ENCODE measurements at regions not wholly inside any gene's neighbourhood (a gene's known extent, or its start where the extent isn't known, plus 50 kb on each side); places are given as distances from the start of the nearest gene placed in this dataset.
"Not testable (repeated sequence)": the region's sequence is repeated elsewhere in the genome, so short reads cannot be mapped to it uniquely, and the experiment has no call there.

DNA sequence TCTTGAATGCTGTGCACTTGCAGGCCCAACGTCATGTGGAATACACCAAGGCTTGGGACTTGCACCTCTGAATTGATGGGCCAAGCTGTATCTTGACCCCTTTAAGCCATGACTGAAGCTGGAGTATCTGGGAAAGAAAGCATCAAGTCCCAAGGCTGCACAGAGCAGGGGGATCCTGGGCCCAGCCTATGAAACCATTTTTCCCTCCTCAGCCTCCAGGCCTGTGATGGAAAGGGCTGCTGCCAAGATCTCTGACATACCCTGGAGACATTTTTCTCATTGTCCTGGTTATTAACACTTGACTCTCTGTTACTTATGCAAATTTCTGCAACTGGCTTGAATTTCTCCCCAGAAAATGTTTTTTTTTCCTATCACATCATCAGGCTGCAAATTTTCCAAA, 174.0 kb upstream of the SNX2 start:
- WGBS = 84% methylated on average over 1 of the region's 1 CpG
- Histone ChIP-seq H3K27ac (ENCODE audit: low read length) (no peak overlapping the region), H3K9me3 (ENCODE audit: control insufficient read depth, low read length) (no peaks in the 10 kb centered on the region), H3K27me3 (ENCODE audit: control insufficient read depth, insufficient read depth) (no peaks in the 10 kb centered on the region), H3K4me1 (ENCODE audit: control insufficient read depth, insufficient read depth, low read length) (no peaks in the 10 kb centered on the region), H3K4me3 (ENCODE audit: low read length) (no peak overlapping the region)
- ATAC-seq = no peak
- no peak for DNase-seq
- intact Hi-C loops (cut with DNase I) = no loop called here

DNA sequence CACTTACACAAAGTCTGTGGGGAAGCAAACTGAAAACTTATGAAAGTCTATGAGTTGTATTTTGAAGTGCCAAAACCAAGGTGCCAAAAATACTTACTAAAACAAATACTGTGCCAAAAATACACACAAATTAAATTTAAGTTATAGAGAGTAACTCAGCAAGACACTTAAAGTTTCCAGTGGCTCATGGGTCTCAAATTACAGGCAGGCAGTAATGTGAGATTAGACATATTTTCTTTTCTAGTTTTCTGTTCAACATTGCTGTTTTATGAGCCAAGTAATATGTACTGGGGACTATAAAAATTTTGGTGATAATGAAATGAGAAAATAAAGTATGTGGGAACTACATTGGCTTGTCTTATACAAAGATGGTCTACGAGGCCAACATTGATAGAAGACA, 172.2 kb upstream of the SNX2 start:
- ATAC-seq (no peak), DNase-seq (no peak)
- 57% methylated on average over 1 of the region's 1 CpG for WGBS
- no peak overlapping the region for H3K4me3 ChIP-seq (ENCODE audit: low read length)
- no peaks in the 10 kb centered on the region for H3K9me3 ChIP-seq (ENCODE audit: control insufficient read depth, low read length)
- H3K27me3 ChIP-seq (ENCODE audit: control insufficient read depth, insufficient read depth) = no peaks in the 10 kb centered on the region
- no peaks in the 10 kb centered on the region for H3K4me1 ChIP-seq (ENCODE audit: control insufficient read depth, insufficient read depth, low read length)
- intact Hi-C loops (cut with DNase I) = no loop called here
- no peak overlapping the region for H3K27ac ChIP-seq (ENCODE audit: low read length)

DNA sequence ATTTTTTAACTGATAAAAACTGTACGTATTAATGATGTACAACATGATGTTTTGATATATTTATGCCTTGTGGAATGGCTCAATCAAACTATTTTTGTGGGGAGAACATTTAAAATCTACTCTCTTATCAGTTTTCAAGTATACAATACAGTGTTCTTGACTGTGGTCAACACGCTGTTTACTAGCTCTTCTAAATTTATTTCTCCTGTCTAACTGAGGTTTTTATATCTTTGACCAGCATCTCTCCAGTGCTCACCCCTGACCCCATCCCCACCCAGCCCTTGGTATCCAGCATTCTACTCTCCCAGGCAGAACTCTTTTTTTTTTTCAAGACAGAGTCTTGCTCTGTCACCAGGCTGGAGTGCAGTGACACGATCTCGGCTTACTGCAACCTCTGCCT, 169.6 kb upstream of the SNX2 start:
- 85% methylated on average over 4 of the region's 4 CpGs for WGBS
- intact Hi-C loops (cut with DNase I) = no loop called here
- H3K27me3 ChIP-seq (ENCODE audit: control insufficient read depth, insufficient read depth) = no peaks in the 10 kb centered on the region
- H3K4me3 ChIP-seq (ENCODE audit: low read length) = no peak overlapping the region
- H3K9me3 ChIP-seq (ENCODE audit: control insufficient read depth, low read length) = no peaks in the 10 kb centered on the region
- no peak for ATAC-seq
- no peaks in the 10 kb centered on the region for H3K4me1 ChIP-seq (ENCODE audit: control insufficient read depth, insufficient read depth, low read length)
- no peak for DNase-seq
- no peak overlapping the region for H3K27ac ChIP-seq (ENCODE audit: low read length)

DNA sequence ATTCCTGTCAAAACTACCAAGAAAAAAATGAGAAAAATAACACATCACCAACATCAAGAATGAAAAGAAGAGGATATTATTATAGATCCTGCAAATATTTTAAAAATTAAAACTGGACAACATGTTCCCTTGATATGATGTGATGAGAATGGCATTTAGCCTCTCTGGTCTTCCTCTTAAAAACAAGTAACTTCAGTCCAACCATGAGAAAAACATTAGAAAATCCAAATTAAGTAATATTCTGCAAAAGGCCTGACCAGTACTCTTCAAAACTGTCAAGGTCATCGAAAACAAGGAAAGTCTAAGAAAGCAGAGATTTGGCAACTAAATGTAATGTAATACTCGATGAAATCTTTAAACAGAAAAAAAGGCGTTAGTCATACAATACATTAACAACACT, 167.1 kb upstream of the SNX2 start:
- DNase-seq = no peak
- no peaks in the 10 kb centered on the region for H3K9me3 ChIP-seq (ENCODE audit: control insufficient read depth, low read length)
- 57% methylated on average over 3 of the region's 3 CpGs for WGBS
- H3K27ac ChIP-seq (ENCODE audit: low read length) = no peak overlapping the region
- no peaks in the 10 kb centered on the region for H3K4me1 ChIP-seq (ENCODE audit: control insufficient read depth, insufficient read depth, low read length)
- no peaks in the 10 kb centered on the region for H3K27me3 ChIP-seq (ENCODE audit: control insufficient read depth, insufficient read depth)
- no peak for ATAC-seq
- no peak overlapping the region for H3K4me3 ChIP-seq (ENCODE audit: low read length)
- intact Hi-C loops (cut with DNase I) = no loop called here

DNA sequence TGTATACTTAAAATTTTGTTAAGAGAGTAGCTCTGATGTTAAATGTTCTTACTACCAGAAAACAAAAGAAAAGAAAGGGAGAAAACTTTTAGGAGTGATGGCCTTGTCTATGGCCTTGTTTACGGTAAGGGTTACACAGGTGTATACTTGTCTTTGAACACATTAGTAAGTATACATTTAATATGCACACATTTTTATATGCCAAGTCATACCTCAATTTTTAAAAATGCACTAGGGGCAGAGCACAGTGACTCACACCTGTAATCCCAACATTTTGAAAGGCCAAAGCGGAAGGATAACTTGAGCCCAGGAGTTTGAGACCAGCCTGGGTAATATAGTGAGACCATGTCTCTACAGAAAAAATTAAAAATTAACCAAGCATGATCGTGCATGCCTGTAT, 166.7 kb upstream of the SNX2 start:
- intact Hi-C loops (cut with DNase I) = no loop called here
- H3K27me3 ChIP-seq (ENCODE audit: control insufficient read depth, insufficient read depth) = no peaks in the 10 kb centered on the region
- 96% methylated on average over 3 of the region's 3 CpGs for WGBS
- no peaks in the 10 kb centered on the region for H3K4me1 ChIP-seq (ENCODE audit: control insufficient read depth, insufficient read depth, low read length)
- no peak overlapping the region for H3K4me3 ChIP-seq (ENCODE audit: low read length)
- no peak overlapping the region for H3K27ac ChIP-seq (ENCODE audit: low read length)
- ATAC-seq (no peak), DNase-seq (no peak)
- no peaks in the 10 kb centered on the region for H3K9me3 ChIP-seq (ENCODE audit: control insufficient read depth, low read length)

DNA sequence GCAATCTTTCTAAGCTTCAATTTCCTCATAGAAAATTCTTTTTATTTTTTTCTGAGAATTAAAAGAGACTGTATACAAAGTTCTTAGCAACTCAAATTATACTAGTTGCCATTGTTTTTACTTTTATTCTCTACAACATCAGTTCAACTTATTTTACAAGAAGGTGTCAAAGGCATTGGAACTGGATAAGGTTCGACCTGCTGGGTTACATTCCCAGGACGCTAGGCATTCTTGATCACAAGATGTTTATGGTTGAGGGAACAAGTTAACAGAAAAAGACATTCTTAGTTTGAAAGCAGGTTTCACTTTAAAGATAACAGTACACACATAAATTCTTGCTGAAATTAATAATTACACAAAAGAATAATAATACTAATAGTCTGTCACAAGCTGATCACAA, 163.5 kb upstream of the SNX2 start:
- no peak overlapping the region for H3K4me3 ChIP-seq (ENCODE audit: low read length)
- no peak for ATAC-seq
- no peaks in the 10 kb centered on the region for H3K9me3 ChIP-seq (ENCODE audit: control insufficient read depth, low read length)
- intact Hi-C loops (cut with DNase I) = no loop called here
- H3K27me3 ChIP-seq (ENCODE audit: control insufficient read depth, insufficient read depth) = no peaks in the 10 kb centered on the region
- WGBS = 72% methylated on average over 2 of the region's 2 CpGs
- no peak for DNase-seq
- no peaks in the 10 kb centered on the region for H3K4me1 ChIP-seq (ENCODE audit: control insufficient read depth, insufficient read depth, low read length)
- no peak overlapping the region for H3K27ac ChIP-seq (ENCODE audit: low read length)

DNA sequence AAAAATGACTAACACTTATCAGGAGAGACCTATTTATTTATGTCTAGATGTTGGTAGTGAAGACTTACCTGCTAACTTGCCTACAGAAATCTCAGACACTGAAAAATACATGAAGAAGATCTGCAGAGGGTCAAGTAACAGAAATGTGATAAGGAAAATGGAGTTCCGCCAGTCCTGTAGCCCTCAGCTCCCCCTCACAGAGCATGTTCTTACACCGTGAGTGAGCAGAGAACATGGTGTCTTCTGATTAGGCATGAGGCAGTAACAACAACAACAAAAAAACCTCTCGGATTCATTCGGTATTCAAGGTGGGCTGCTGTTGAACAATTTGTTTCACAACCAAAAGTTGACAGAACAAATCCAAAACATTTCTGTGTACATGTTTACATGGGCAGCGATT, 162.0 kb upstream of the SNX2 start:
- intact Hi-C loops (cut with DNase I) = no loop called here
- Histone ChIP-seq H3K27me3 (ENCODE audit: control insufficient read depth, insufficient read depth) (no peaks in the 10 kb centered on the region), H3K4me1 (ENCODE audit: control insufficient read depth, insufficient read depth, low read length) (no peaks in the 10 kb centered on the region), H3K27ac (ENCODE audit: low read length) (no peak overlapping the region), H3K9me3 (ENCODE audit: control insufficient read depth, low read length) (no peaks in the 10 kb centered on the region), H3K4me3 (ENCODE audit: low read length) (no peak overlapping the region)
- ATAC-seq (no peak), DNase-seq (no peak)
- 74% methylated on average over 5 of the region's 5 CpGs for WGBS

DNA sequence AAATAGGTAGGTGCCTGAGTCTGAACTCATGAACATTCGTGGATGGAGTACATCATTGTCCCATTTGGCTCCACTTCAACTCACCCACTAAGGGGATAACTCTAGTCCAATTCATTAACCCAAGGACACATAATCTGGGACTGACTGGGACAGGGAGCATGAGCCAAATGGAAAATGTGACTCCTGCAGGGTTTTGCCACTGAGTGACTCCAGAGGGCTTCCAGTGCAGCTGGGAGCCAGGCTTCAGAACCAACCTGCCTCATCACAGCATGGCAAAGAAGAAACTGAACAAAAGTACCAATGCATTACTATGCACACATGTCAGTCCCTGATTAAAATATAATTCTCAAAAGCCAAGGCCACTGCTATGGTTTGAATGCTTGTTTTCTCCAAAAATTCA, 159.7 kb upstream of the SNX2 start:
- ATAC-seq (no peak), DNase-seq (no peak)
- Histone ChIP-seq H3K9me3 (ENCODE audit: control insufficient read depth, low read length) (no peaks in the 10 kb centered on the region), H3K27ac (ENCODE audit: low read length) (no peak overlapping the region), H3K4me1 (ENCODE audit: control insufficient read depth, insufficient read depth, low read length) (no peaks in the 10 kb centered on the region), H3K4me3 (ENCODE audit: low read length) (no peak overlapping the region), H3K27me3 (ENCODE audit: control insufficient read depth, insufficient read depth) (no peaks in the 10 kb centered on the region)
- WGBS = 44% methylated on average over 1 of the region's 1 CpG
- intact Hi-C loops (cut with DNase I) = no loop called here

DNA sequence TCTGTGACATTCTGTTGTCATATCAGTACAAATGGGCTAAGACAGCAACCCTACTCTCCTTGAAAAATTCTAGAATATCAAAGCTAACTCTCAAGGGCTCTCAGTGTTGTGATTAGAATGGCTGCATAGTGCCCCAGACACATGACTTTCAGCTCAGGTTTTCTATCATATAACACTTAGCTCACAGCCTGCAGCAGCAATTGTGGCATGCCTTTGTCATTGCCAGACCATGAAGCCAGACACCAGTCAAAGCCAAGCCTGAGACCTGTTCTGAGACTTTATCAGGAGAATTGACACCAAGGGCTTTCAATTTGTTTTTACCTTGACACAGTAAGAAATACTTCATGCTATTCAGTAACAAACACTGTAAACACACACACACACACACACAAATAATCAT, 159.0 kb upstream of the SNX2 start:
- H3K27ac ChIP-seq (ENCODE audit: low read length) = no peak overlapping the region
- no peaks in the 10 kb centered on the region for H3K4me1 ChIP-seq (ENCODE audit: control insufficient read depth, insufficient read depth, low read length)
- intact Hi-C loops (cut with DNase I) = no loop called here
- H3K27me3 ChIP-seq (ENCODE audit: control insufficient read depth, insufficient read depth) = no peaks in the 10 kb centered on the region
- DNase-seq (no peak), ATAC-seq (no peak)
- H3K9me3 ChIP-seq (ENCODE audit: control insufficient read depth, low read length) = no peaks in the 10 kb centered on the region
- no peak overlapping the region for H3K4me3 ChIP-seq (ENCODE audit: low read length)

DNA sequence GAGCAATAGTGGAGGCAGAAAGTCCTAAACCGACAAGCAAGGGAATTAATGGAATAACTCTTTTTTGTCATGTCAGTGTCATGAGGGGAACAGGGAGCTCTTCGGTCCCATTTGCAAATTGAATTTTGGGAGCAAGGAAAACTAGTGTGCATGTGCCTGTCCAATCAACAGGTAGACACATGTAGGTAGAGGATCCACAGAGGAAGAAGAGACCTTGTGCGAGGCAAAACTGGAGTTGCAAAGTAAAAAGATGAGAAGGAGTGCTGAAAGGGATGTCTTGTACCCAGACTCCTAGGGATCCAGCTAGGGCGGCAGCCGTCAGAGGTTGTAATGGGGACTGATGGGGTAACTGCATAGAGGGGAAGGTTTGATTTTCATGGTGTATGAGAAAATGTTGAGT, 156.8 kb upstream of the SNX2 start:
- ATAC-seq; intact Hi-C loops (cut with DNase I); H3K27ac ChIP-seq (ENCODE audit: low read length); H3K4me1 ChIP-seq (ENCODE audit: control insufficient read depth, insufficient read depth, low read length); H3K4me3 ChIP-seq (ENCODE audit: low read length); H3K27me3 ChIP-seq (ENCODE audit: control insufficient read depth, insufficient read depth); H3K9me3 ChIP-seq (ENCODE audit: control insufficient read depth, low read length); DNase-seq: not testable (repeated sequence)
- 90% methylated on average over 5 of the region's 5 CpGs for WGBS

DNA sequence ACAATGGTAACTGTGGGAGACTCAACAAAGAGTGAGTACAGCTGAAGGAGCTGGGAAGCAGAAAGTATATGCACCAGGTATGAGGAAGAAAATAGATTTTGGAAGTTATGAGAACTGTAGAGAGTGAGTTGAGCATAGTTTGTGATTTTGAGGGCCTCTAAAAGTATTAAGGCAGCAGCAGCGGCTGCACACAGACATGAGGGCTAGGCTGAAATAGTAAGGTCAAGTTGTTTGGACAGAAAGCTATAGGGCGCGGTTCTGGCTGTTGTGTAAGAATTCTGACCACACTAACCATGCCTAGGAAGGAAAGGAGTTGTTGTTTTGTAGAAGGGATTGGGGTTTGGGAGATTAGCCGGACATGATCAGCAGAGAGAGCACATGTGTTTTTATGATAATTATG, 154.1 kb upstream of the SNX2 start:
- intact Hi-C loops (cut with DNase I); DNase-seq; H3K4me3 ChIP-seq (ENCODE audit: low read length); H3K9me3 ChIP-seq (ENCODE audit: control insufficient read depth, low read length); H3K27ac ChIP-seq (ENCODE audit: low read length); ATAC-seq; H3K27me3 ChIP-seq (ENCODE audit: control insufficient read depth, insufficient read depth); H3K4me1 ChIP-seq (ENCODE audit: control insufficient read depth, insufficient read depth, low read length): not testable (repeated sequence)
- 90% methylated on average over 4 of the region's 4 CpGs for WGBS

DNA sequence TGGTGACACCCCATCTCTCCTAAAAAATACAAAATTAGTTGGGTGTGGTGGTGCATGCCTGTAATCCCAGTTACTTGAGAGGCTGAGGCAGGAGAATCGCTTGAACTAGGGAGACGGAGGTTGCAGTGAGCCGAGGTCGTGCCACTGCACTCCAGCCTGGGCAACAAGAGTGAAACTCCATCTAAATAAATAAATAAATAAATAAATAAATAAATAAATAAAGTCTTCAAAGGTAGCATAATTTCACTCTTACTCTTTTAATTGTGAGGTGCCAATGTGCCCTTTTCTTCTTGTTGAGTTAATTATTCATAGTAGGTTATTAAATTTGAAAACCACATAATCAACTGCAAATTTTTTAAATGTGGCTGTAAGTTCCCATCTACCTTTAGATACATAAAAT, 146.2 kb upstream of the SNX2 start:
- not testable (repeated sequence) for ATAC-seq
- WGBS = 95% methylated on average over 4 of the region's 4 CpGs

More for the DNA sequence above, 146.2 kb upstream of the SNX2 start:
- H3K27me3 ChIP-seq (ENCODE audit: control insufficient read depth, insufficient read depth); DNase-seq; H3K9me3 ChIP-seq (ENCODE audit: control insufficient read depth, low read length); H3K27ac ChIP-seq (ENCODE audit: low read length); H3K4me3 ChIP-seq (ENCODE audit: low read length); H3K4me1 ChIP-seq (ENCODE audit: control insufficient read depth, insufficient read depth, low read length); intact Hi-C loops (cut with DNase I): not testable (repeated sequence)

Data from right cardiac atrium (tissue), 5 donors.